ENCODE measurements at regions not wholly inside any gene's neighbourhood (a gene's known extent, or its start where the extent isn't known, plus 50 kb on each side); places are given as distances from the start of the nearest gene placed in this dataset.

DNA sequence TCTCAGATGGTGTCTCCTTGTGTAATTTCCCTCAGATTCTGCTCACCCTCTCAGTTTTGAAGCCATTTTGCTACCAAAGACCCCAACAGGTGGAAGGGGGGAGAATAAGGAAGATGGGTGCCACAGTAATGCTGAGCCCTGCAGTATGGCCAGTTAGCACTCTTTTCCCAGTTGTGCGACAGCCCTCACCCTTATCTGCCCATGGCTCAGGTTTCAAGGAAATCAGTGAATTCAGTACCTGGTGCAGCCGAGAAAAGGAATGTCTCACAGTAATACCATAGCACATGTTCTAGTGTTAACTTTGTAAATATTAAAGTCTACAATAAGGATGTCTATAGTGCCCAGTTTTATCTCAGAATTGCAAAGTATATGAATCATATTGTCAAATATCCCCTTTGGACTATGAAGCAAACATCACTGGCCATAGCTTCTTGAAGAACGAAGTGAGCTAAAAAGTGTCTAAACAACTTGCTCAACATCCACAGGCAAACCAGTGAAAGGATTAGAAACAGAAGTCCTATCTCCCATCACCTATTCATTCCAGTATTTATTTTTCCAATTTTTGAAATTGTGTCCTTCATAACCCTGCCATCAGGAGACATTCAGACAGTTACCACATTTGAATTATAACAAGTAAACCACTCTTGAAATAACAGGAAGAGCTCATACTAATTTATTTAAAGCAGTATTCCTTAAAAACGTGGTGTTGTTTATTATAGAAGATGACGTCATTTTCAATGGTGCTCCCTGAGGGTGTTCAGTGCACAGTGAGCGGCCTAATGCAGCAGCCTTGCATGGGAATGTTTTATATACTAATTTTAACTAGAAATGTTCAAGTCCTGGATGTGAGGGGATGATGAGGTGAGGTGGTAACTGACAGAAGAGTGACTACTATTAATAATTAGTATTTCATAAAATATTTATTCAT lies 366.2 kb downstream of the TFAP2A start:
- intact Hi-C loops (cut with micrococcal nuclease), result no loop called here

- intact Hi-C loops (cut with micrococcal nuclease), result no loop called here
Measured at GRCh38 chr6:10042280-10042679, 372.6 kb downstream of the TFAP2A start.

GRCh38 chr6:10033223-10033829 lies 381.5 kb downstream of the TFAP2A start:
- intact Hi-C loops (cut with micrococcal nuclease), result no loop called here

DNA sequence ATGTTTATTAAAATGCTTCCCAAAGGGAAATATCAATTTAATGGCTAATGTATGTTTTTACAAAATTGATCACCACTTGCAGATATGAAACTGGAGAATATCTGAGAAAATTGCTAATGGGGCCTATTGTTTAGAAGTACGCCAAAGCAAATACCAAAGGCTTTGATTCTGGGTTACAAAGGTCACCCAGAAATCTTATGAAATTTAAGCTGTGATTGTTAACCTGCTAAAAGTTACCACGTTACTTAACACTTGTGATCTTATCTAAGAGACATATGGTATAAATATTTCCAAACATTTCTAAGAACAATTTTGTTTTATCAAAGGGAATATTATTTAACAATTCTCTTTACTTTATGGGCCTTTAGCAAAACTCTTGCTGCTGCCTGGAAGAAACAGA lies 383.3 kb downstream of the TFAP2A start:
- intact Hi-C loops (cut with micrococcal nuclease), result loop anchor here (1.0 kb wide), 1 partner anchor 1048 kb away; no protein-coding TSS in a partner anchor

GRCh38 chr6:10030942-10031537 lies 383.8 kb downstream of the TFAP2A start:
- intact Hi-C loops (cut with micrococcal nuclease), result loop anchor here (1.0 kb wide), 1 partner anchor 1048 kb away; no protein-coding TSS in a partner anchor

GRCh38 chr6:10028222-10028621 lies 386.7 kb downstream of the TFAP2A start:
- intact Hi-C loops (cut with micrococcal nuclease), result no loop called here

DNA sequence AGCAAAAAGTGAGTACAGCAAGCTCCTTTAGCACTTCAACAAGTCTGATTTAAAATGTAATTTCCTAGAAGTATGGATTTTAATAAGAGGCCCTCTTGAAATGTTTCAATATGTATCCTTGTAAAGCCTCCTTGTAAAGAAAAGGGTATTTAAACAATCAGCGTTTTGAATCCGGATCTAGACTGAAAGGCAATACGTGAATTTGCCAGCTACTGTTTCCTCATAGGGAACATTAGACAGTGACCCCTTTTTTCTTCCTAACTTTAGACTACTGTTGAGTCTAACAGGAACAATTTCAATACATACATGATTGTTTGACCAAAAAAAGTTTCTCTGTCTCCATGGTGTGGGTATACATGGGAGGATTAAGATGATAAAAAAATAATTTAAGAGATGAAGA lies 395.0 kb downstream of the TFAP2A start:
- intact Hi-C loops (cut with micrococcal nuclease), result no loop called here

DNA sequence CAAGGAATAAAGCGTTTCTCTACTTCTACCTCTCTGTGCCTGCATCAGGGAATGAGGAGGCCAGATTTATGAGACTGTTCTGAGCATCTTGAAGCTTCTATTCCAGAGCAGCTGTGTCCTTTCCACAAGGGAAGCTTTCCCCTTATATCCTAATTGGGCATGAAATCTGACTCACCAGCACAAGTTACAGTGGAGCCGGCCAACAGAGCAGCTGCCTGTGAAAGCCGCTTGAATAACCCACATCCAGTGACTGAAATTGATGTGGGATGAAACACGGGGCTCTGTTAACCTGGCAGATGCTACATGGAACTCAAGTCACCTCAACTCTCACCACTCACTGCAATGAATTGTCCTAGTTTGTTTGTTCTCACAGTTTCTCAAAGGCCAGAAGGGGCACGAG lies 400.3 kb downstream of the TFAP2A start:
- intact Hi-C loops (cut with micrococcal nuclease), result no loop called here

- intact Hi-C loops (cut with micrococcal nuclease), result no loop called here
Measured at GRCh38 chr6:10000551-10000950, 414.3 kb downstream of the TFAP2A start.

- intact Hi-C loops (cut with micrococcal nuclease), result no loop called here
Measured at GRCh38 chr6:9999796-10000195, 415.1 kb downstream of the TFAP2A start.

DNA sequence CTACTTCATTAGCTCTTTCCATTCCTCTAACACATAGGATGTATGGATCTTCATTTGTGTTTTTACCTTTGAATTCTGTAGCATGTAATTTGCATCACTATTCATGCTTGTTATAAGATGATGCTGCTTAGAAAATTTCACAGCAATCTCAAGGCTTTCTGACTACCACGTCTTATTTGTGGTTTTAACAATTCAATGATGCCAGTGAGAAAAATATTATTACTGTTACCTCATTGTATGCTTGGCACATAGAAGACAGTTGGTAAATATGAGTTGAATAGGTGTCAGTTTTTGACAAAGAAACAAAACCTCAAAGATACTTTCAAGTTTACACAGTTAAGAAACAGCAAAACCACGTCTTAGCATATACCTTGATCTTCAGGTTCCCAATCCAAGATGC lies 428.6 kb downstream of the TFAP2A start:
- intact Hi-C loops (cut with micrococcal nuclease), result no loop called here

DNA sequence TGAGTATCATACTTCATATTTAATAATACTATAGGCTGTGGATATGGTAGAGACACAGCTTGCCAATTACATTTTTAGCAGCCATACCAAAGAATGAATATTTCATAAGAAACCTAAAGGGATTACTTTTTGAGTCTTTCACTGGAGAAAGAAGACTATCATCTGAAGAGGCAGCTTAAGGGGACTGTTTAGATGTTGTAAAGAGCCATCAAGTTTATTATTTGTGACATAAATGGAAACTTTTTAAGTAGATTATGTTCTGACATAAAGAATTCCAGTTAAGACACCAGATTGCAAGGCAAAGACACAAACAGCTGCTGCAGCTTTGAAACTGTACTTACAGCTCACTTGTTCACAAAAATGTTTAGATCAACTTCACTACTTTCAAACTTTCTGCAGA lies 429.4 kb downstream of the TFAP2A start:
- intact Hi-C loops (cut with micrococcal nuclease), result no loop called here

GRCh38 chr6:9984607-9985006 lies 430.3 kb downstream of the TFAP2A start:
- intact Hi-C loops (cut with micrococcal nuclease), result no loop called here

GRCh38 chr6:9983168-9983567 lies 431.7 kb downstream of the TFAP2A start:
- intact Hi-C loops (cut with micrococcal nuclease), result no loop called here

DNA sequence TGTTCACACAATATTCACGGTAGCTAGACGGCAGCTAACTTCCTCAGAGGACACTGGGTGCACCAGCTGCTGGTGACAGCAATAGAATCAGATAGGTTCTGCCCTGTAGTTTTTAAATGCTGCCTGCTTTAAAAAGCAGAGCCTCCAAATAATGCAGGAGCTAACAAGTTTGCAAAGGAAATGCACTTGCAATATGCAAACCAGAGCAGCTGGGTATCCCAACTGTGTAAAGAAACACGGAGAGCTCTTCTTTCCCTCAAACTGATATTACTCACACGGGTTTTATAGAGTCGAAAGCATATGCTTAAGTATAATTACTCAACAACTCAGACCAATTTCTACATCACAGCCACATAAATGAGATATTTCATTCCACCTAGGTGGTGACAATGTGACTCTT lies 432.7 kb downstream of the TFAP2A start:
- intact Hi-C loops (cut with micrococcal nuclease), result no loop called here

DNA sequence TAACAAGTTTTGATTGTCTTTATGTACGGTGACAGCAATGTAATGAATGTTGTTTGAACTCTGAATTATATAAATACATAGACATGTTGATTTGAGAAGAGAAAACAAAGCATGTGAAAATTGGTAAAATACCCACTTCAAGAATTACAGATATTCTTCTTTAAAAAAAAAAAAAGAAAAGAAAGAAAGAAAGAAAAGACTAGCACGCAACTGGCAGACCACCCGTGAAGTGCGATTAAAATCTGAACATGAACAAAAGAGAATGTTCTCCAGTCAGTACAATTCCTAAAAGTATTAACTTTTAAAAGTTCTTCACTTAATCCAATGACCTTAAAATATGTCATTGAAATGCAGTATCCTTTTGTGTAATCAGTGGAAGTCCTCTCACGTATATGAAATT lies 434.9 kb downstream of the TFAP2A start:
- intact Hi-C loops (cut with micrococcal nuclease), result no loop called here

GRCh38 chr6:9978480-9978879 lies 436.4 kb downstream of the TFAP2A start:
- intact Hi-C loops (cut with micrococcal nuclease), result no loop called here

DNA sequence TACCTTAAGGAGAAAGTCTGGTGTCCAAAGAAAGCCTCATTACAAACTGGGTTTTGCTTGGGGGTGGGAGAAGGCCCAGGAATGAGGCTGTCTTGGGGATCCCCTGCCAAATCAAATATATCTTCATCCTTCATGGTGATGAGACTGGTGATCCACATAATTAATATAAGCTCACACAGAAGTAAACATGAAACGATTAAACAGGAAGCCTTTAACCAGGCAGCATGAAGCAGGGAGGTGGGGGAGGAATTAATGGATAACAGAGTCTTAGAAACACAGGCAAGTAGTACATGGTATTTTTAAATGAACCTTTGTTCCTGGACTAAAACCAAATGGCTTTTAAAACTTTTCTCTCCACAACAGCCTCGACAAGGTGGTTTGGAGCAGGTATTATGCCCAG lies 437.5 kb downstream of the TFAP2A start:
- intact Hi-C loops (cut with micrococcal nuclease), result no loop called here

DNA sequence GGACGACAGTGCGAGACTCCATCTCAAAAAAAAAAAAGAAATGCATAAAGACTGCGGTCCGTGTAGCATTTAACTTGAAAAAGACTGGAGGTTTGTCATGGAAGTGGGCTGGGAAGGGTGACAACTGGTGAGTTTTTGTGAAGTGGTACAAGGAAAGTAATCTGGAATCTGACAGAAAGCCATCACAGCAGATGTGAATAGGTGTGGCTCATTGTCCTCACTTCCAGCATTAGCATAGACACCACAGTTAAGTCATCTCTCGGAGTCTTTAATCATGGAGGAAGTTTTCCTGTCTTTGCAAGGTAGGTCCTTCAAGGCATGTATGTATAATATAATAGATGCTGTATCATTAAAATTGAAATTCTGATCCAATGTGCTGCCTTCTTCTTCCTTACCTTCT lies 453.2 kb downstream of the TFAP2A start:
- intact Hi-C loops (cut with micrococcal nuclease), result no loop called here

DNA sequence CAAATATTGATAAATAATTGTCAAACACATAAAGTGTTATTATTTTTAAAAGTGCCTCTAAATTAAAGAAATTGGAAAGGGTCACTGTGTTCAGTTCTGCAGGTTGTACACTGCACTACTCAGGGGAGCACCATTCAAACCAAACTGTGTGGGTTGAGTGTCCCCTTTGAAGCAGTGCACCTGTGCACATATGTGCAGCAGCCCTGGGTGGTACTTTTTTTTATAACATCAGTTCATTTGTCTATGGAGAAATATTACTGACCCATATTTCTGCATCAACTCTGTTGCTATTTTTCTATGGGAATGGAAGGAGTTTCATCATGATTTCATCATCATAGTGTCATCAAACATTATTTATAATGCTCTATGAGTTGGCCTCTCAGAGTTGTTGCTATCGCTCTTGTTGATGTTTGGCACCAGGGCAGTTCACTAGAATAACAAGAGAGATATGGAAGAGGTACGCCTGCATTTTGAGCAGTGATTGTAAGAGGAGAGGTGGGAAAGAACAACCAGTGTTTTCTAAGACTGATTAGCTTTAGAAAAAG lies 457.6 kb downstream of the TFAP2A start:
- intact Hi-C loops (cut with micrococcal nuclease), result no loop called here

GRCh38 chr6:9948678-9949077 lies 466.2 kb downstream of the TFAP2A start:
- intact Hi-C loops (cut with micrococcal nuclease), result no loop called here

GRCh38 chr6:9943986-9944385 lies 470.9 kb downstream of the TFAP2A start:
- intact Hi-C loops (cut with micrococcal nuclease), result no loop called here

All from T-helper 1 cell treated with Interleukin-12 subunit alpha and Interleukin-12 subunit beta and Interleukin-4 antibody, amounts not matched to agents 30 ng/mL and 1 ng/mL, for 36 hours (primary cell).